ENCODE measurements at regions not wholly inside any gene's neighbourhood (a gene's known extent, or its start where the extent isn't known, plus 50 kb on each side); places are given as distances from the start of the nearest gene placed in this dataset.

- no peak for TF ChIP-seq ZBTB7A (IDR thresholded peaks at IDR 0.05; ENCODE audit: low read depth)
These were observed 445.6 kb upstream of the POU3F3 start for GRCh38 chr2:104408266-104408665.

GRCh38 chr2:104410136-104410535 lies 443.8 kb upstream of the POU3F3 start:
- no peak for TF ChIP-seq YY1 (IDR thresholded peaks at IDR 0.05; ENCODE audit: low read depth)
- no peak for TF ChIP-seq USF1 (IDR thresholded peaks at IDR 0.05)
- no peak for TF ChIP-seq TCF12 (IDR thresholded peaks at IDR 0.05; ENCODE audit: low read depth)
- TF ChIP-seq FOXM1 (IDR thresholded peaks at IDR 0.05; ENCODE audit: borderline replicate concordance, low read depth) = no peak
- no peak for TF ChIP-seq EP300 (IDR thresholded peaks at IDR 0.05; ENCODE audit: borderline replicate concordance)
- TF ChIP-seq EGR1 (IDR thresholded peaks at IDR 0.05) = no peak

- TF ChIP-seq FOXM1 (IDR thresholded peaks at IDR 0.05; ENCODE audit: borderline replicate concordance, low read depth) (no peak), RAD21 (IDR thresholded peaks at IDR 0.05; ENCODE audit: low read depth) (peak; percentile 70)
These were observed 441.5 kb upstream of the POU3F3 start for GRCh38 chr2:104412384-104412783.

GRCh38 chr2:104413890-104414289 lies 440.0 kb upstream of the POU3F3 start:
- TF ChIP-seq YY1 (IDR thresholded peaks at IDR 0.05; ENCODE audit: low read depth) = no peak
- TF ChIP-seq EGR1 (IDR thresholded peaks at IDR 0.05) = no peak
- TF ChIP-seq USF1 (IDR thresholded peaks at IDR 0.05) = no peak
- no peak for TF ChIP-seq CEBPB (IDR thresholded peaks at IDR 0.05)
- TF ChIP-seq TAF1 (IDR thresholded peaks at IDR 0.05; ENCODE audit: low read depth) = no peak
- TF ChIP-seq REST (IDR thresholded peaks at IDR 0.05; ENCODE audit: low read depth) = no peak
- no peak for TF ChIP-seq EP300 (IDR thresholded peaks at IDR 0.05; ENCODE audit: borderline replicate concordance)
- no peak for TF ChIP-seq RAD21 (IDR thresholded peaks at IDR 0.05; ENCODE audit: low read depth)
- no peak for TF ChIP-seq FOXM1 (IDR thresholded peaks at IDR 0.05; ENCODE audit: borderline replicate concordance, low read depth)
- no peak for TF ChIP-seq TEAD4 (IDR thresholded peaks at IDR 0.05)
- TF ChIP-seq NFIC (IDR thresholded peaks at IDR 0.05) = no peak
- no peak for TF ChIP-seq TCF12 (IDR thresholded peaks at IDR 0.05; ENCODE audit: low read depth)
- no peak for TF ChIP-seq ZBTB7A (IDR thresholded peaks at IDR 0.05; ENCODE audit: low read depth)
- TF ChIP-seq CREB1 (IDR thresholded peaks at IDR 0.05; ENCODE audit: low read depth) = no peak
- TF ChIP-seq MAX (IDR thresholded peaks at IDR 0.05) = no peak

- no peak for TF ChIP-seq FOXM1 (IDR thresholded peaks at IDR 0.05; ENCODE audit: borderline replicate concordance, low read depth)
These were observed 438.6 kb upstream of the POU3F3 start for GRCh38 chr2:104415284-104415683.

GRCh38 chr2:104416339-104417000 lies 437.4 kb upstream of the POU3F3 start:
- TF ChIP-seq TEAD4 (IDR thresholded peaks at IDR 0.05) (no peak), CEBPB (IDR thresholded peaks at IDR 0.05) (no peak), ZBTB7A (IDR thresholded peaks at IDR 0.05; ENCODE audit: low read depth) (no peak), RAD21 (IDR thresholded peaks at IDR 0.05; ENCODE audit: low read depth) (no peak), NFIC (IDR thresholded peaks at IDR 0.05) (no peak), REST (IDR thresholded peaks at IDR 0.05; ENCODE audit: low read depth) (no peak), EGR1 (IDR thresholded peaks at IDR 0.05) (no peak), TAF1 (IDR thresholded peaks at IDR 0.05; ENCODE audit: low read depth) (no peak), CREB1 (IDR thresholded peaks at IDR 0.05; ENCODE audit: low read depth) (no peak), TCF12 (IDR thresholded peaks at IDR 0.05; ENCODE audit: low read depth) (no peak), USF1 (IDR thresholded peaks at IDR 0.05) (no peak), FOXM1 (IDR thresholded peaks at IDR 0.05; ENCODE audit: borderline replicate concordance, low read depth) (no peak), YY1 (IDR thresholded peaks at IDR 0.05; ENCODE audit: low read depth) (no peak), EP300 (IDR thresholded peaks at IDR 0.05; ENCODE audit: borderline replicate concordance) (no peak), MAX (IDR thresholded peaks at IDR 0.05) (no peak)
